ENCODE measurements at regions not wholly inside any gene's neighbourhood (a gene's known extent, or its start where the extent isn't known, plus 50 kb on each side); places are given as distances from the start of the nearest gene placed in this dataset.
A peak's percentile ranks its signal among the peaks of the same experiment; 100 is the strongest.

GRCh38 chr1:222995236-222995580 lies 147.8 kb downstream of the TLR5 start:
- ATAC-seq (no peak), DNase-seq (ENCODE audit: low read depth, low spot score) (no peak)
- H3K4me2 ChIP-seq (ENCODE audit: low read length) = no peak overlapping the region; the same call in 1 of the 2 replicates
- H3K4me1 ChIP-seq (ENCODE audit: control insufficient read depth in 1 of 2, insufficient read depth in 2 of 2, low read length in 2 of 2) = peaks cover 12 to 25% of the 10 kb centered on the region in 2 experiments
- H3K9me2 ChIP-seq (ENCODE audit: insufficient read depth) = no peaks in the 10 kb centered on the region
- H3K36me3 ChIP-seq (ENCODE audit: control insufficient read depth in 1 of 2, insufficient read depth in 2 of 2, low read length in 2 of 2) = no peaks in the 10 kb centered on the region
- H2AFZ ChIP-seq (ENCODE audit: low read depth, low read length, poor library complexity, severe bottlenecking) = no peak overlapping the region
- H3K27me3 ChIP-seq (ENCODE audit: insufficient read depth, low read length) = no peaks in the 10 kb centered on the region
- H3K4me3 ChIP-seq (replicated peaks in 1 of 2; ENCODE audit: low read depth in 1 of 2, low read length in 2 of 2) = no peak overlapping the region
- ChIA-PET POLR2A (no interaction called here), CTCF (no interaction called here), RAD21 (ENCODE audit: low non-redundant PET in 1 of 2, low total read pairs in 2 of 2, uncharacterized antibody in 2 of 2, unreplicated experiment in 2 of 2) (no interaction called here)
- TF ChIP-seq CEBPB (IDR thresholded peaks at IDR 0.05; ENCODE audit: low read depth) = peak; percentile 66
- TF ChIP-seq ZFX (IDR thresholded peaks at IDR 0.05) = no peak
- no peaks in the 10 kb centered on the region for H3K79me2 ChIP-seq (ENCODE audit: insufficient read depth, low read length)
- BruUV-seq (replicated peaks) = no TSS peak
- H3K9me3 ChIP-seq (ENCODE audit: control insufficient read depth in 1 of 2, insufficient read depth in 1 of 2, low read depth in 1 of 2, low read length in 2 of 2) = no peaks in the 10 kb centered on the region
- H3K27ac ChIP-seq (ENCODE audit: low read depth, low read length) = peak overlapping the region; percentile 4; the same call in 1 of the 2 replicates
- H4K20me1 ChIP-seq (ENCODE audit: insufficient read depth) = no peaks in the 10 kb centered on the region
- intact Hi-C loops (cut with micrococcal nuclease) = no loop called here
- no peak overlapping the region for H3K9ac ChIP-seq (ENCODE audit: low read length)

- no peaks in the 10 kb centered on the region for H3K9me2 ChIP-seq (ENCODE audit: insufficient read depth)
- H3K9ac ChIP-seq (ENCODE audit: low read length) = no peak overlapping the region
- no peaks in the 10 kb centered on the region for H3K36me3 ChIP-seq (ENCODE audit: control insufficient read depth in 1 of 2, insufficient read depth in 2 of 2, low read length in 2 of 2)
- no peaks in the 10 kb centered on the region for H3K9me3 ChIP-seq (ENCODE audit: control insufficient read depth in 1 of 2, insufficient read depth in 1 of 2, low read depth in 1 of 2, low read length in 2 of 2)
- RAD21 ChIA-PET (ENCODE audit: low non-redundant PET in 1 of 2, low total read pairs in 2 of 2, uncharacterized antibody in 2 of 2, unreplicated experiment in 2 of 2) = no interaction called here
- H3K79me2 ChIP-seq (ENCODE audit: insufficient read depth, low read length) = no peaks in the 10 kb centered on the region
- ATAC-seq (no peak), DNase-seq (ENCODE audit: low read depth, low spot score) (no peak)
- H3K27me3 ChIP-seq (ENCODE audit: insufficient read depth, low read length) = no peaks in the 10 kb centered on the region
- no peak overlapping the region; the same call in 1 of the 2 replicates for H3K4me2 ChIP-seq (ENCODE audit: low read length)
- no peaks in the 10 kb centered on the region for H4K20me1 ChIP-seq (ENCODE audit: insufficient read depth)
- POLR2A ChIA-PET = no interaction called here
- H3K27ac ChIP-seq (ENCODE audit: low read depth, low read length) = no peak overlapping the region; the same call in 1 of the 2 replicates
- intact Hi-C loops (cut with micrococcal nuclease) = no loop called here
- H3K4me3 ChIP-seq (replicated peaks in 1 of 2; ENCODE audit: low read depth in 1 of 2, low read length in 2 of 2) = no peak overlapping the region
- CTCF ChIA-PET = no interaction called here
- BruUV-seq (replicated peaks) = no TSS peak
- peaks cover 12 to 25% of the 10 kb centered on the region in 2 experiments for H3K4me1 ChIP-seq (ENCODE audit: control insufficient read depth in 1 of 2, insufficient read depth in 2 of 2, low read length in 2 of 2)
- H2AFZ ChIP-seq (ENCODE audit: low read depth, low read length, poor library complexity, severe bottlenecking) = no peak overlapping the region
- no peak for TF ChIP-seq ZNF274 (IDR thresholded peaks at IDR 0.05; ENCODE audit: low read depth, low read length)
- TF ChIP-seq EZH2phosphoT487 (IDR thresholded peaks at IDR 0.05; ENCODE audit: borderline replicate concordance) = no peak
- no peak for TF ChIP-seq JUND (IDR thresholded peaks at IDR 0.05)
- TF ChIP-seq ATF3 (IDR thresholded peaks at IDR 0.05) = no peak
- TF ChIP-seq REST (IDR thresholded peaks at IDR 0.05; ENCODE audit: low read depth) = no peak
- TF ChIP-seq SRF (IDR thresholded peaks at IDR 0.05; ENCODE audit: low read depth) = no peak
- TF ChIP-seq ZFX (IDR thresholded peaks at IDR 0.05) = no peak
- TF ChIP-seq RAD21 (IDR thresholded peaks at IDR 0.05; ENCODE audit: low read depth) = no peak
- no peak for TF ChIP-seq MAX (IDR thresholded peaks at IDR 0.05)
- no peak for TF ChIP-seq POLR2A (IDR thresholded peaks at IDR 0.05; ENCODE audit: borderline replicate concordance, extremely low read depth, insufficient read depth, insufficient read length)
- no peak for TF ChIP-seq CTCF (IDR thresholded peaks at IDR 0.05 in 2 of 3, conservative IDR thresholded peaks at IDR 0.05 in 1 of 3; ENCODE audit: borderline replicate concordance in 1 of 3, insufficient read depth in 1 of 3, low read depth in 2 of 3, low read length in 2 of 3)
- TF ChIP-seq CEBPB (IDR thresholded peaks at IDR 0.05; ENCODE audit: low read depth) = no peak
- TF ChIP-seq POLR2AphosphoS5 (IDR thresholded peaks at IDR 0.05; ENCODE audit: low read depth, low read length) = no peak
- TF ChIP-seq SP1 (IDR thresholded peaks at IDR 0.05; ENCODE audit: low read depth) = no peak
- TF ChIP-seq EGR1 (IDR thresholded peaks at IDR 0.05; ENCODE audit: low read depth) = no peak
- no peak for TF ChIP-seq TCF7L2 (IDR thresholded peaks at IDR 0.05; ENCODE audit: borderline replicate concordance, extremely low read depth, insufficient read depth, insufficient read length)
These were observed 147.3 kb downstream of the TLR5 start for GRCh38 chr1:222995620-222996309.
